HUES6 (cell line): ENCODE measurements at regions not wholly inside any gene's neighbourhood (a gene's known extent, or its start where the extent isn't known, plus 50 kb on each side); places are given as distances from the start of the nearest gene placed in this dataset.

ENCODE experiments used
- H3K27ac ChIP-seq: 2 replicates; pipeline ENCODE4 v1.7.0; 2013; ENCODE audit warnings: low read depth, mild to moderate bottlenecking, low read length, inconsistent platforms
- H3K27me3 ChIP-seq: 2 replicates; pipeline ENCODE4 v1.6.1; 2013; ENCODE audit warnings: low read length; ENCODE audit not compliant: control insufficient read depth, insufficient read depth
- H3K36me3 ChIP-seq: 2 replicates; pipeline ENCODE4 v1.6.1; 2013; ENCODE audit warnings: low read length; ENCODE audit not compliant: control insufficient read depth, insufficient read depth
- H3K4me1 ChIP-seq: 2 replicates; pipeline ENCODE4 v1.6.1; 2013; ENCODE audit warnings: low read length; ENCODE audit not compliant: control insufficient read depth, insufficient read depth
- H3K4me3 ChIP-seq: 2 replicates; pipeline ENCODE4 v1.5.1; 2013; ENCODE audit warnings: low read depth, low read length
- H3K9ac ChIP-seq: one replicate; pipeline ENCODE4 v1.6.1; 2013; ENCODE audit warnings: mild to moderate bottlenecking, low read length
- H3K9me3 ChIP-seq: 2 replicates; pipeline ENCODE4 v1.6.1; 2013; ENCODE audit warnings: low read depth, low read length; ENCODE audit not compliant: control insufficient read depth, insufficient read depth

DNA sequence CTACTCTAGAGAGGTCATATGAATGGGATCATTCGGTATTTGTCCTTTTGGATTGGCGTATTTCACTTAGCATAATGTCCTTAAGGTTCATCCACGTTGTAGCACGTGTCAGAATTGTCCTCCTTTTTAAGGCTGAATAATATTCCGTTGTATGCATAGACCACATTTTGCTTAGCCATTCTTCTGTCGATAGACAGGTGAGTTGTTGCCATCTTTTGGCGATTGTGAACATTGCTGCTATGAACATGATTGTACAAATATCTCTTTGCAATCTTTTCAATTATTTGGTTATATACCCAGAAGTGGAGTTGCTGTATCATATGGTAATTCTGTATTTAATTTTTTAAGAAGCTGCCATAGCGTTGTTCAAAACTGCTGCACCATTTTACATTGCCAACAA lies 52.4 kb upstream of the GOLGA8J start:
- no peak overlapping the region for H3K4me3 ChIP-seq
- H3K36me3 ChIP-seq: no peaks in the 10 kb centered on the region
- no peaks in the 10 kb centered on the region for H3K4me1 ChIP-seq
- H3K9me3 ChIP-seq: peaks cover 5% of the 10 kb centered on the region
- H3K27me3 ChIP-seq: no peaks in the 10 kb centered on the region
- H3K27ac ChIP-seq: no peak overlapping the region
- H3K9ac ChIP-seq: no peak overlapping the region

DNA sequence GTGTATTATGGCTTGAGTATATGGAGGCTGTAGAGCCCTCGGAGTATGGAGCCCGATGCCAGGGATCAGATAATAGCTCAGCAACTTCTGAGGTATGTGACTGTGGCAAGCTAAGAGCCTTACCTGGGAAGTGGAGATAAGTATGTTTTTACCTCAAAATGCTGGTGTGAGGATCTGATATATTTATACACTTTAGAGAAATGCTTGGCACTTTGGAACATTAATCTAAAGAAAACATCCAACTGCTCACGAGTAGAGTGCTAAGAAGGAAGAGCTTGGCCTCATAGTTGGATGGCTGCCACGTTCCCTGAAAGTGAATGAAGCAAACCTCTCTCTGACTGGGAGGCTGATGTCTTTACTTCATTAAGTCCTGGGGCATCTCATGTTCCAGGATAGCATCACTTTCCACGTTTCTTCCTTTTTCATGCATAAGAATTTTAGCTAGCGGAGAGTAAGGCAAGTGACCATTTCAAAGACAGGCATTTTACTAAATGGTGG lies 58.9 kb upstream of the GOLGA8J start:
- Histone ChIP-seq H3K27ac (no peak overlapping the region), H3K27me3 (no peaks in the 10 kb centered on the region), H3K4me3 (no peak overlapping the region), H3K9me3 (no peaks in the 10 kb centered on the region), H3K9ac (no peak overlapping the region), H3K4me1 (no peaks in the 10 kb centered on the region), H3K36me3 (no peaks in the 10 kb centered on the region)

GRCh38 chr15:30010746-30011145 lies 72.0 kb upstream of the GOLGA8J start:
- Histone ChIP-seq H3K9ac (no peak overlapping the region), H3K27me3 (no peaks in the 10 kb centered on the region), H3K4me1 (no peaks in the 10 kb centered on the region), H3K4me3 (no peak overlapping the region), H3K36me3 (no peaks in the 10 kb centered on the region), H3K27ac (no peak overlapping the region), H3K9me3 (no peaks in the 10 kb centered on the region)

GRCh38 chr15:30008156-30008555 lies 74.6 kb upstream of the GOLGA8J start:
- Histone ChIP-seq H3K9ac (no peak overlapping the region), H3K9me3 (no peaks in the 10 kb centered on the region)

DNA sequence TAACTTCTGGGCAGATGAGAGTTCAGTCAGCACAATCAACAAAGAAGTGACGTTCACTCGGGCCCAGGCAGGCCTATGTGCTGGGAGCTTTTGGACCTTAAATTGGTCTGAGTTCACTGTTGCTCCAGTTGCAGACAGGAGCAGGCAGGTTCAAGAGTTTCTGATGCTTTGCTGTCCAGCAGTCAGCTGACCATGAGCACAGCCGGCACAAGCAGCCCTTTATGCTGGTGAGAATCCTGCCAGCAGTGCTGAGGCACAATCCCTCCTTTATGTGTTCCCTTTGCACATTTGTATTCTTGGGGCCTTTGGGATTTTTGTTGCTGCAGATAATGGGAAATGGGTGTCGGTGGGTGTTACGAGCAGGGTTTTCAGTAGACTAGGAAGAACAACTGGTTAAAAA lies 81.2 kb upstream of the GOLGA8J start:
- H3K27ac ChIP-seq: no peak overlapping the region
- no peaks in the 10 kb centered on the region for H3K27me3 ChIP-seq
- no peaks in the 10 kb centered on the region for H3K9me3 ChIP-seq
- H3K9ac ChIP-seq: no peak overlapping the region
- H3K4me1 ChIP-seq: no peaks in the 10 kb centered on the region
- H3K4me3 ChIP-seq: no peak overlapping the region
- no peaks in the 10 kb centered on the region for H3K36me3 ChIP-seq

More at GRCh38 chr15:30008156-30008555, 74.6 kb upstream of the GOLGA8J start:
- Histone ChIP-seq H3K27ac (no peak overlapping the region), H3K27me3 (no peaks in the 10 kb centered on the region), H3K4me3 (no peak overlapping the region), H3K4me1 (no peaks in the 10 kb centered on the region), H3K36me3 (no peaks in the 10 kb centered on the region)

- H3K36me3 ChIP-seq: no peaks in the 10 kb centered on the region
- no peak overlapping the region for H3K27ac ChIP-seq
- H3K9me3 ChIP-seq: no peaks in the 10 kb centered on the region
- H3K4me1 ChIP-seq: no peaks in the 10 kb centered on the region
- H3K4me3 ChIP-seq: no peak overlapping the region
- no peaks in the 10 kb centered on the region for H3K27me3 ChIP-seq
- H3K9ac ChIP-seq: no peak overlapping the region
Observed at GRCh38 chr15:29998033-29998432, 84.7 kb upstream of the GOLGA8J start.

- Histone ChIP-seq H3K36me3 (no peaks in the 10 kb centered on the region), H3K27ac (no peak overlapping the region), H3K27me3 (no peaks in the 10 kb centered on the region), H3K9me3 (no peaks in the 10 kb centered on the region), H3K4me1 (no peaks in the 10 kb centered on the region), H3K9ac (no peak overlapping the region), H3K4me3 (no peak overlapping the region)
Observed at GRCh38 chr15:29997499-29997898, 85.3 kb upstream of the GOLGA8J start.

DNA sequence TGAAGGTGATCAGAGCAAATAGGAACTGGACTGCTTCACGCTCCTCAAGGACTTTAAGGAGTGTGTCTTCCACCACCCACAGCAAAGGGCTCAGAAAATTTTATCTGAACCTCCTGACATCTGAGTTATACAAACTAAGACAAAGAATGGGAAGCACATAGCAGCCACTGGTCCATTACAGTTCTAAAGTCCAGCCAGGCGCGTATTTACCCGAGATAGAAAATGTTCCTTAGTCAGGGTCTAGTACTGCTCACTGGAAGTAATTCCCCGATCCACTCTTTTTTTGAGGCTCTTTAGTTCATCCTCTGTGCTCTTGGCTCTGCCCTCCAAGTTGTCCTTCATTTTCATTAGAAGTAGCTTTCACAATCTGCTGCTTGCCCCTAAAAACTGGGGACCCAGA lies 88.5 kb upstream of the GOLGA8J start:
- Histone ChIP-seq H3K27ac (no peak overlapping the region), H3K4me3 (no peak overlapping the region), H3K27me3 (no peaks in the 10 kb centered on the region), H3K4me1 (no peaks in the 10 kb centered on the region; the same call in 1 of the 2 replicates), H3K36me3 (no peaks in the 10 kb centered on the region), H3K9me3 (no peaks in the 10 kb centered on the region), H3K9ac (no peak overlapping the region)

DNA sequence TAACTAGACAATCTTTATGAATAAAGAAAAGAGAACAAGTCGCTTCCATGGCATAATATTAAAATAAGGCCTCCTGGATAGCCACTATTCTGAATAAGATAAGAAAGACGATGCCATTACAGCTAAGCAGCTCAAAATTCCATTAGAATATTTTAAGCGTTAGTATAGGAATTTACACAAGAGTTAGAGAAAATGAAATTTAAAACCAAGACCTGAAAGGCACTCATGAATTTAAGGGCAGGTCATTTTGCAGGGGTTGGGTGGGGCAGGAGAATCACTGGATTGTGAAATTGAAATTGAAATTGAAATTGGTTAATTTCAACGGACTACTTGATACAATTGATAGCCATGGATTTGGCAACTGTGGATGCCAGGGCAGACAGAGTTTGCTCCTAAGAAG lies 91.8 kb upstream of the GOLGA8J start:
- no peaks in the 10 kb centered on the region for H3K9me3 ChIP-seq
- no peak overlapping the region for H3K27ac ChIP-seq
- H3K4me1 ChIP-seq: no peaks in the 10 kb centered on the region; the same call in 1 of the 2 replicates
- no peaks in the 10 kb centered on the region for H3K36me3 ChIP-seq
- no peak overlapping the region for H3K9ac ChIP-seq
- no peak overlapping the region for H3K4me3 ChIP-seq
- no peaks in the 10 kb centered on the region for H3K27me3 ChIP-seq

GRCh38 chr15:29990035-29990434 lies 92.7 kb upstream of the GOLGA8J start:
- Histone ChIP-seq H3K27ac (no peak overlapping the region), H3K36me3 (no peaks in the 10 kb centered on the region), H3K27me3 (no peaks in the 10 kb centered on the region), H3K4me1 (peaks cover 1% of the 10 kb centered on the region), H3K9ac (no peak overlapping the region), H3K9me3 (no peaks in the 10 kb centered on the region), H3K4me3 (no peak overlapping the region)

DNA sequence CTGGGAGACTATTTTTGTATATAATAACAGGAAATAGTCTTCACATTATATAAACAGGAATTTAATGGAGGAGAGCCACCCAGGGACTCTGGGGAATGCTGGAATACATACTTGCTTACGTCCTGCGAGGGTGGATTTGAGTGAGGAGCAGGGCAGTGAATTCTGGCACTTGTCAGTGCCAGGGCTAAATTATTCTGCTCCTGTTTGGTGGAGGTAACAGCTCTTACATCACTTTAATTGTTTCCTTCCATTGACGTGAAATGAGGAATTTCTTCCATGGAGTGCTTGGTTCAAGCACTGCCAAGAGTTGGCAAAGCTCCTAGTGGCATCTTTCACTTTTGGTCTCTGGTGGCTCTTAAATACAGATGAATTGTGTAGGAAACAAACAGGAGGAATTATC lies 94.1 kb upstream of the GOLGA8J start:
- H3K4me1 ChIP-seq: peaks cover 6% of the 10 kb centered on the region
- no peak overlapping the region for H3K4me3 ChIP-seq
- no peak overlapping the region for H3K27ac ChIP-seq
- H3K9ac ChIP-seq: no peak overlapping the region
- no peaks in the 10 kb centered on the region for H3K36me3 ChIP-seq
- no peaks in the 10 kb centered on the region for H3K27me3 ChIP-seq
- H3K9me3 ChIP-seq: no peaks in the 10 kb centered on the region

DNA sequence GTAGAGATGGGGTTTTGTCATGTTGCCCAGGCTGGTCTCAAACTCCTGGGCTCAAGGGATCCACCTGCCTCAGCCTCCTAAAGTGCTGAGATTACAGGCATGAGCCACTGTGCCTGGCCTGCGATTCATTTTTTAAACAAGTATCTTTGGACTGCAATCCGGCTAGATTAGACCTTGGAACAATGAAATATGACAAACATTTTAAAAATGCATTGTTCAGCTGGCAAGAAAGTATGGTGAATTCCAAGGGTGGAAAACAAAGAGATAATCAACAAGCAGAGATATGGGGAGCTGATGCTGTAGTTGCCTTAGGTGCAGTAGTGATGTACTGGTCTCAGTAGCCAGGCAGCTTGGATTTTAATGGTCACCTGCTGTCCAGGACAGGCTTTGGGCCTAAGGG lies 95.8 kb upstream of the GOLGA8J start:
- Histone ChIP-seq H3K27ac (no peak overlapping the region), H3K36me3 (no peaks in the 10 kb centered on the region), H3K4me3 (no peak overlapping the region), H3K9me3 (no peaks in the 10 kb centered on the region), H3K27me3 (no peaks in the 10 kb centered on the region), H3K9ac (no peak overlapping the region), H3K4me1 (peaks cover 6% of the 10 kb centered on the region)
